Keratinocyte (primary cell): ENCODE measurements at regions not wholly inside any gene's neighbourhood (a gene's known extent, or its start where the extent isn't known, plus 50 kb on each side); places are given as distances from the start of the nearest gene placed in this dataset.

ENCODE experiments used
- DNase-seq: peaks from one replicate; pipeline ENCODE4 v3.0.0-alpha.2; 2011; ENCODE audit warnings: low read depth, missing footprints, low spot score
- FAIRE-seq: peaks from 2 replicates; lab custom pipeline; 2011; peaks lifted over from hg19 to GRCh38; lab: Jason Lieb, UNC
- H2AFZ ChIP-seq: 2 replicates; pipeline ENCODE4 v1.6.0; 2012; ENCODE audit warnings: low read length, control low read depth, inconsistent platforms; ENCODE audit not compliant: control insufficient read depth
- H3K27ac ChIP-seq: 2 replicates; pipeline ENCODE4 v1.5.1; 2011; ENCODE audit warnings: low read length; ENCODE audit not compliant: control insufficient read depth, insufficient read depth
- H3K27me3 ChIP-seq: 3 replicates; pipeline ENCODE4 v1.6.0; 2011; ENCODE audit warnings: low read length; ENCODE audit not compliant: control insufficient read depth, insufficient read depth; ENCODE audit errors: extremely low read depth
- H3K36me3 ChIP-seq, 2 experiments: 2 replicates in 1 of 2; 3 replicates in 1 of 2; pipeline ENCODE4 v1.5.1; 2011; ENCODE audit warnings: low read length in 2 of 2, mild to moderate bottlenecking in 1 of 2; ENCODE audit not compliant: control insufficient read depth in 2 of 2, insufficient read depth in 2 of 2; ENCODE audit errors: extremely low read depth in 1 of 2
- H3K4me1 ChIP-seq: 3 replicates; pipeline ENCODE4 v1.5.1; 2011; ENCODE audit warnings: low read length; ENCODE audit not compliant: control insufficient read depth, insufficient read depth; ENCODE audit errors: extremely low read depth
- H3K4me2 ChIP-seq: 3 replicates; pipeline ENCODE4 v1.6.0; 2011; ENCODE audit warnings: low read depth, low read length; ENCODE audit not compliant: control insufficient read depth, insufficient read depth; ENCODE audit errors: extremely low read depth
- H3K4me3 ChIP-seq, 3 experiments: fragments of 200-600 bp in 1 of 3; sonication (generic) in 1 of 3; 2 replicates in 2 of 3; 3 replicates in 1 of 3; pipeline ENCODE4 v1.5.1; 2011 to 2016; ENCODE audit warnings: low read length in 3 of 3, mild to moderate bottlenecking in 3 of 3, control low read depth in 2 of 3, inconsistent platforms in 1 of 3, low read depth in 1 of 3, mixed read lengths in 1 of 3, mixed run types in 1 of 3, moderate library complexity in 1 of 3; ENCODE audit not compliant: control insufficient read depth in 2 of 3, insufficient read depth in 2 of 3; ENCODE audit errors: extremely low read depth in 1 of 3
- H3K79me2 ChIP-seq: 2 replicates; pipeline ENCODE4 v1.6.0; 2012; ENCODE audit warnings: low read length; ENCODE audit not compliant: control insufficient read depth, insufficient read depth
- H3K9ac ChIP-seq: 3 replicates; pipeline ENCODE4 v1.6.0; 2011; ENCODE audit warnings: low read length; ENCODE audit not compliant: control insufficient read depth, insufficient read depth; ENCODE audit errors: extremely low read depth
- H3K9me1 ChIP-seq: 3 replicates; pipeline ENCODE4 v1.6.0; 2011; ENCODE audit warnings: low read length; ENCODE audit not compliant: control insufficient read depth, insufficient read depth; ENCODE audit errors: extremely low read depth
- H3K9me3 ChIP-seq: 2 replicates; pipeline ENCODE4 v1.5.1; 2012; ENCODE audit warnings: low read depth, low read length; ENCODE audit not compliant: control insufficient read depth
- H4K20me1 ChIP-seq: 3 replicates; pipeline ENCODE4 v1.6.0; 2011; ENCODE audit warnings: low read length; ENCODE audit not compliant: control insufficient read depth, insufficient read depth; ENCODE audit errors: extremely low read depth
- CTCF ChIP-seq, 3 experiments: IDR thresholded peaks in 1 of 3; conservative IDR thresholded peaks in 1 of 3; optimal IDR thresholded peaks in 1 of 3; 2 replicates in 2 of 3; 3 replicates in 1 of 3; pipeline versions ENCODE3 to v1.5.1; 2011; ENCODE audit warnings: low read length in 3 of 3, mild to moderate bottlenecking in 3 of 3, moderate library complexity in 2 of 3, control low read depth in 1 of 3, inconsistent platforms in 1 of 3; ENCODE audit not compliant: insufficient read depth in 2 of 3; ENCODE audit errors: extremely low read depth in 1 of 3
- EZH2 ChIP-seq: IDR thresholded peaks from one replicate; pipeline ENCODE4 v1.6.1; 2012; ENCODE audit warnings: inconsistent platforms, mild to moderate bottlenecking, low read length, moderate library complexity
- dilution Hi-C: fragments of 300-500 bp; cut with MboI; formaldehyde crosslinking; loops from one replicate; pipeline ENCODE4 v1.7.0; 2020; ENCODE audit warnings: low sequenced_read_pairs; ENCODE audit not compliant: extremely low pct_ligation_motif_present

DNA sequence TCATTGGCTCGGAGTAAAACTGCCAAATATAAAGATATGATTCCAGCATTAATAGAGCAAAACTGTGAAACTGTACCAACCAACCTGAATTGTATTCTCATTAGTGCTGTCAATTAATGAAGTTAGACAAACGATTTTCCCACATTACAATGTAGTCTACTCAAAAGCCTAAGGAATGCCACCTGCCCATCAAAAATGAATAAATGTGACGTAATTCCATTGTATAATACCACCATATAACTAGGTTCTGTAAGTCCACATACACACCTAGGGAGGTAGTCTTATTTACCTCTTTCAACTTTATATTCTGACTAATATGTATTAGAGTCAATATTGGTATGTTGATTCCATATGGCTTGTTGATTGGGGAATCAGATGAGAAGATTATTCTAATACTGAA is 76.2 kb downstream of the FAM76B start:
- Histone ChIP-seq H3K4me2 (no peak overlapping the region), H4K20me1 (no peaks in the 10 kb centered on the region), H3K36me3 (no peaks in the 10 kb centered on the region), H3K4me3 (no peak overlapping the region), H3K27ac (no peak overlapping the region), H3K4me1 (peaks cover 4% of the 10 kb centered on the region), H3K9me3 (no peaks in the 10 kb centered on the region), H3K79me2 (no peaks in the 10 kb centered on the region), H2AFZ (no peak overlapping the region), H3K9ac (no peak overlapping the region), H3K27me3 (no peaks in the 10 kb centered on the region), H3K9me1 (no peaks in the 10 kb centered on the region)
- dilution Hi-C loops: no loop called here
- TF ChIP-seq CTCF (optimal IDR thresholded peaks at IDR 0.05 in 1 of 3, IDR thresholded peaks at IDR 0.05 in 1 of 3, conservative IDR thresholded peaks at IDR 0.05 in 1 of 3; ENCODE audit: extremely low read depth in 1 of 3, insufficient read depth in 2 of 3, low read length in 3 of 3) (no peak), EZH2 (no peak)
- DNase-seq (no peak), FAIRE-seq (no peak)

DNA sequence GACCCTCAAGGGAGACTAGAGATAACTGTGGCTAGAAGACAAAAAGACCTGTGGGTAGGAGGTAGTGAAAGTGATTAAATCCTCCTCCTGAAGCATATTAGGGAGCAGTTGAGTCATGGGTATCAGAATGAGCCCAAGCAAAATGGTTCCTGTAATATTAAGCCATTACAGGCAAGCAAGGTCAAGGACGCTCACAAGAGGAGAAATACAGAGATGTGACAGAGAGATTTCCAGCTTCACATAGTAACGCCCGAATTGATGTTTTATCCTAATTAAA is 77.7 kb downstream of the FAM76B start:
- H3K4me2 ChIP-seq: no peak overlapping the region
- no peak overlapping the region for H2AFZ ChIP-seq
- no peak overlapping the region for H3K4me3 ChIP-seq
- DNase-seq: no peak
- H3K27me3 ChIP-seq: no peaks in the 10 kb centered on the region
- no peaks in the 10 kb centered on the region for H3K36me3 ChIP-seq
- dilution Hi-C loops: no loop called here
- H4K20me1 ChIP-seq: no peaks in the 10 kb centered on the region
- H3K9ac ChIP-seq: no peak overlapping the region
- H3K27ac ChIP-seq: no peak overlapping the region
- FAIRE-seq: no peak
- H3K9me3 ChIP-seq: no peaks in the 10 kb centered on the region
- no peaks in the 10 kb centered on the region for H3K9me1 ChIP-seq
- H3K79me2 ChIP-seq: no peaks in the 10 kb centered on the region
- peaks cover 4% of the 10 kb centered on the region for H3K4me1 ChIP-seq
- TF ChIP-seq CTCF (optimal IDR thresholded peaks at IDR 0.05 in 1 of 3, IDR thresholded peaks at IDR 0.05 in 1 of 3, conservative IDR thresholded peaks at IDR 0.05 in 1 of 3; ENCODE audit: extremely low read depth in 1 of 3, insufficient read depth in 2 of 3, low read length in 3 of 3) (no peak), EZH2 (no peak)
